ENCODE measurements at regions not wholly inside any gene's neighbourhood (a gene's known extent, or its start where the extent isn't known, plus 50 kb on each side); places are given as distances from the start of the nearest gene placed in this dataset.

DNA sequence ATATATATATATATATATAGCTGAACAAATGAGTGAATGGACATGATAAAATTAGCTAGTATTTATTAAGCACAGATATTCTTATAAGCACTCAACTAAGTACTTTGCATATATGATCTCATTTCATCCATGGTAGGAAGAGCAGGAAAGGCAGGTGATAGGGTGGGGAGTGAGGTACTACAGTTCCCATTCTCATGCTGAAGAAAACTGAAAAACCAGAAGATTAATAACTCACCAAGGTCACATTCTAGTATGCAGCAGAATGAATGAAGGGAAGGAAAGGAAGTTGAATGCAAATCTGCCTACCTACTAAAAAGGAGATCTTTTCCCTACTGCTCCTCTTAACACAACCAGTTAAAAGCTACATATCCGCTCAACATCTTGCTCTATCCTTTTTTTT, 298.1 kb upstream of the TMPO start:
- Histone ChIP-seq H3K27me3 (no peaks in the 10 kb centered on the region), H3K4me1 (replicated peaks in 1 of 2) (no peaks in the 10 kb centered on the region), H3K27ac (no peak overlapping the region), H3K4me3 (no peak overlapping the region), H3K9me3 (replicated peaks in 1 of 3) (no peaks in the 10 kb centered on the region), H3K36me3 (replicated peaks in 1 of 2) (no peaks in the 10 kb centered on the region)
- TF ChIP-seq, protein P1, sequence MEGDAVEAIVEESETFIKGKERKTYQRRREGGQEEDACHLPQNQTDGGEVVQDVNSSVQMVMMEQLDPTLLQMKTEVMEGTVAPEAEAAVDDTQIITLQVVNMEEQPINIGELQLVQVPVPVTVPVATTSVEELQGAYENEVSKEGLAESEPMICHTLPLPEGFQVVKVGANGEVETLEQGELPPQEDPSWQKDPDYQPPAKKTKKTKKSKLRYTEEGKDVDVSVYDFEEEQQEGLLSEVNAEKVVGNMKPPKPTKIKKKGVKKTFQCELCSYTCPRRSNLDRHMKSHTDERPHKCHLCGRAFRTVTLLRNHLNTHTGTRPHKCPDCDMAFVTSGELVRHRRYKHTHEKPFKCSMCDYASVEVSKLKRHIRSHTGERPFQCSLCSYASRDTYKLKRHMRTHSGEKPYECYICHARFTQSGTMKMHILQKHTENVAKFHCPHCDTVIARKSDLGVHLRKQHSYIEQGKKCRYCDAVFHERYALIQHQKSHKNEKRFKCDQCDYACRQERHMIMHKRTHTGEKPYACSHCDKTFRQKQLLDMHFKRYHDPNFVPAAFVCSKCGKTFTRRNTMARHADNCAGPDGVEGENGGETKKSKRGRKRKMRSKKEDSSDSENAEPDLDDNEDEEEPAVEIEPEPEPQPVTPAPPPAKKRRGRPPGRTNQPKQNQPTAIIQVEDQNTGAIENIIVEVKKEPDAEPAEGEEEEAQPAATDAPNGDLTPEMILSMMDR (IDR thresholded peaks at IDR 0.05): no peak
- TF ChIP-seq POLR2A (IDR thresholded peaks at IDR 0.05): no peak
- WGBS, 4 donors: 92 to 100% (median 95%) methylated on average over 1 of the region's 1 CpG
- intact Hi-C loops (cut with DNase I): no loop called here
- no peak for DNase-seq

DNA sequence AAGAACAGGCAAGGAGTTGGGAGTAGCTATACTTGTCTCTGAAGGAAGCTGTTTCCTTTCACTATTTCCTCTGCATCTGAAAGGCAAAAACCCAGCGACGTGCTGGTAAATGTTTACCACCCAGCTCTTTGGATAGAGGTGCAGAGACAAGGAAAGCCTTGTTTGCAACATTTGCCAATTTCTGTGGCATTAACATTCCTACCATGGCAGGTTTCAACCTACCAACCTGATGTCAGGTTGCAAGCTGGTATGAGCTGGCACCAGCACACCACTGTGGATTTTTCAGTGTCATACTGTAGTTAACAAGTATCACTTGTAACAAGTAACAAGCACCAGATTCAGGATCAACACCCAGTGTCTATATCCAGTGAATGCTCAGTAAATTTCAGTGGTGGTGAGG, 294.8 kb upstream of the TMPO start:
- no peak for DNase-seq
- Histone ChIP-seq H3K36me3 (replicated peaks in 1 of 2) (no peaks in the 10 kb centered on the region), H3K4me3 (no peak overlapping the region), H3K27ac (no peak overlapping the region), H3K27me3 (no peaks in the 10 kb centered on the region), H3K9me3 (replicated peaks in 1 of 3) (no peaks in the 10 kb centered on the region), H3K4me1 (replicated peaks in 1 of 2) (no peaks in the 10 kb centered on the region)
- no peak for TF ChIP-seq POLR2A (IDR thresholded peaks at IDR 0.05)
- TF ChIP-seq, protein P1 (IDR thresholded peaks at IDR 0.05): no peak
- intact Hi-C loops (cut with DNase I): no loop called here
- WGBS, 4 donors: 47 to 81% (median 65%) methylated on average over 2 of the region's 2 CpGs

DNA sequence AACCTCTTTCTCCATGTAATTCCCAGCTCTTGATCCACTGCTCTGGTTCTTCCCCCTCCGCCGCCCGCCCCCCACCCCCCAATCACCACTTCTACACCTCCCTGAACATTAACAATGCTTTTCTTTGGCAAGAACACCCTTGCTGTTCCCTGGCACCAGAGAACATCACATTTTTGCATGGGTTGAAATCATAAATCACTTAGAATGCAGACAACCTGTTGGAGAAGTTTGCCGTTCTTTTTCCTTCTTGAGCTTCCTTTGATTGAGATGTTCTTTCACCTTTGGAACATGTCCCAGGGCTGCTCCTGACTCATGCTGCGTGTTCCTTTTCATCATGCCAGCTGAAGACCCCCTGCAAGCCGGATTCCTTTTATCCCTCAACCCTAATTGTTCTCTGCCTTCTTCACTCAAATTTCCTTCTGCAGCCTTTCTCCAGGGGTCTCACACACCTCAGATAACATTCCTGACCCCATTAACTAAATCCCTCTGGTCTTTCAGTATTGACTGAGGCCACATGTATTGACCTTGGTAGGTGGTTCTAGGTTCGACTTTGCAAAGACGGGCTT, 294.1 kb upstream of the TMPO start:
- intact Hi-C loops (cut with DNase I): no loop called here
- Histone ChIP-seq H3K27me3 (no peaks in the 10 kb centered on the region), H3K4me1 (replicated peaks in 1 of 2) (no peaks in the 10 kb centered on the region), H3K4me3 (no peak overlapping the region), H3K9me3 (replicated peaks in 1 of 3) (no peaks in the 10 kb centered on the region), H3K36me3 (replicated peaks in 1 of 2) (no peaks in the 10 kb centered on the region), H3K27ac (no peak overlapping the region)
- WGBS, 4 donors: 50 to 58% (median 57%) methylated on average over 8 of the region's 8 CpGs
- DNase-seq: no peak
- TF ChIP-seq, protein P1 (IDR thresholded peaks at IDR 0.05): no peak
- TF ChIP-seq POLR2A (IDR thresholded peaks at IDR 0.05): no peak

DNA sequence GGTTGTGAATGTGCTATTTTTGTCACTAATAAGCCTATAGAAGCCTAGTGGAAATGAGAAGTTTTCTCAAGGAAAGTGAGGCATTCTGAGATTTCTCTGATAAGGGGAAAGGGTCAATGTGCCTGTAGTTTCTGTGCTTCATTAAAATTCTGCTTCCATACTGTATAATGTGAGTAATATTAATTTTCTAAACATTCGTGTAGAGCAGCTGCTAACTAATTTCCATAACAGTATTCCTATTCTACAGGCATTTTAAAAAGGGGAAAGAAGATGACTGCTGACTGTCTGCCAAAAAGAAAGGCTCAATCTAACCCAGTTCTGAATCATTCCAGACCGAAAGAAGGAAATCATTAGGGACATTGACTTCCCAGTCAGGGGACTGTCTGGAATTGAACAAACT, 293.3 kb upstream of the TMPO start:
- intact Hi-C loops (cut with DNase I): no loop called here
- Histone ChIP-seq H3K36me3 (replicated peaks in 1 of 2) (no peaks in the 10 kb centered on the region), H3K4me3 (no peak overlapping the region), H3K4me1 (replicated peaks in 1 of 2) (no peaks in the 10 kb centered on the region), H3K27ac (no peak overlapping the region), H3K27me3 (no peaks in the 10 kb centered on the region), H3K9me3 (replicated peaks in 1 of 3) (no peaks in the 10 kb centered on the region)
- TF ChIP-seq POLR2A (IDR thresholded peaks at IDR 0.05): no peak
- TF ChIP-seq, protein P1 (IDR thresholded peaks at IDR 0.05): no peak
- WGBS, 4 donors: 21 to 64% (median 57%) methylated on average over 2 of the region's 2 CpGs
- no peak for DNase-seq

Data from adrenal gland (tissue), 9 donors.